ENCODE measurements at regions not wholly inside any gene's neighbourhood (a gene's known extent, or its start where the extent isn't known, plus 50 kb on each side); places are given as distances from the start of the nearest gene placed in this dataset.

DNA sequence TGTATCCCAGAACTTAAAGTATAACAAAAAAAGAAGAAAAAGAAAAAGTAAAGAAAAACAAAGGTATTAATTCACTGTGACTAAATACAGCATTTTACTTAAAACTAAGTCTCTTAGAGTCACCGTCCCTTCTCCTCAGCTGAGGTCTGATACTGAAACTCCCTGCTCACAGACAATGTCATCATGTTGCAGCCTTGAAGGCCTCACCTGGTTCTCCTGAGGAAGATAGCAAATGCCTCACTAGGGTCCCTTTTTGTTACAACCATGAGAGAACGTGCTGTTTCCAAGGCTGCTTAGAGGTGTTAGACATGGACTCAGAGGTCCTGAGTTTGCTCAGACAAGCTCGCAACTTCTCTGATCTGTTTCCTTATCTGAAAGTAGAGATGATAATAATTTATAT, 357.2 kb downstream of the MTRR start:
- TF ChIP-seq NR3C1 (CRISPR knock-in tag; conservative IDR thresholded peaks at IDR 0.05; ENCODE audit: low read depth) (no peak), ZNF232 (CRISPR knock-in tag; IDR thresholded peaks at IDR 0.05) (no peak), ZNF263 (CRISPR knock-in tag; IDR thresholded peaks at IDR 0.05; ENCODE audit: low read depth) (no peak), TCF7 (CRISPR knock-in tag; IDR thresholded peaks at IDR 0.05; ENCODE audit: low read depth) (no peak), CREB1 (CRISPR knock-in tag; IDR thresholded peaks at IDR 0.05) (no peak), ESRRA (CRISPR knock-in tag; IDR thresholded peaks at IDR 0.05; ENCODE audit: borderline replicate concordance) (no peak)
- TF ChIP-seq, protein P1, sequence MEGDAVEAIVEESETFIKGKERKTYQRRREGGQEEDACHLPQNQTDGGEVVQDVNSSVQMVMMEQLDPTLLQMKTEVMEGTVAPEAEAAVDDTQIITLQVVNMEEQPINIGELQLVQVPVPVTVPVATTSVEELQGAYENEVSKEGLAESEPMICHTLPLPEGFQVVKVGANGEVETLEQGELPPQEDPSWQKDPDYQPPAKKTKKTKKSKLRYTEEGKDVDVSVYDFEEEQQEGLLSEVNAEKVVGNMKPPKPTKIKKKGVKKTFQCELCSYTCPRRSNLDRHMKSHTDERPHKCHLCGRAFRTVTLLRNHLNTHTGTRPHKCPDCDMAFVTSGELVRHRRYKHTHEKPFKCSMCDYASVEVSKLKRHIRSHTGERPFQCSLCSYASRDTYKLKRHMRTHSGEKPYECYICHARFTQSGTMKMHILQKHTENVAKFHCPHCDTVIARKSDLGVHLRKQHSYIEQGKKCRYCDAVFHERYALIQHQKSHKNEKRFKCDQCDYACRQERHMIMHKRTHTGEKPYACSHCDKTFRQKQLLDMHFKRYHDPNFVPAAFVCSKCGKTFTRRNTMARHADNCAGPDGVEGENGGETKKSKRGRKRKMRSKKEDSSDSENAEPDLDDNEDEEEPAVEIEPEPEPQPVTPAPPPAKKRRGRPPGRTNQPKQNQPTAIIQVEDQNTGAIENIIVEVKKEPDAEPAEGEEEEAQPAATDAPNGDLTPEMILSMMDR (IDR thresholded peaks at IDR 0.05), result no peak
- TF ChIP-seq, protein P2, sequence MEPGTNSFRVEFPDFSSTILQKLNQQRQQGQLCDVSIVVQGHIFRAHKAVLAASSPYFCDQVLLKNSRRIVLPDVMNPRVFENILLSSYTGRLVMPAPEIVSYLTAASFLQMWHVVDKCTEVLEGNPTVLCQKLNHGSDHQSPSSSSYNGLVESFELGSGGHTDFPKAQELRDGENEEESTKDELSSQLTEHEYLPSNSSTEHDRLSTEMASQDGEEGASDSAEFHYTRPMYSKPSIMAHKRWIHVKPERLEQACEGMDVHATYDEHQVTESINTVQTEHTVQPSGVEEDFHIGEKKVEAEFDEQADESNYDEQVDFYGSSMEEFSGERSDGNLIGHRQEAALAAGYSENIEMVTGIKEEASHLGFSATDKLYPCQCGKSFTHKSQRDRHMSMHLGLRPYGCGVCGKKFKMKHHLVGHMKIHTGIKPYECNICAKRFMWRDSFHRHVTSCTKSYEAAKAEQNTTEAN (CRISPR knock-in tag; IDR thresholded peaks at IDR 0.05), result no peak
- TF ChIP-seq, protein P3, sequence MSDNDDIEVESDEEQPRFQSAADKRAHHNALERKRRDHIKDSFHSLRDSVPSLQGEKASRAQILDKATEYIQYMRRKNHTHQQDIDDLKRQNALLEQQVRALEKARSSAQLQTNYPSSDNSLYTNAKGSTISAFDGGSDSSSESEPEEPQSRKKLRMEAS (CRISPR knock-in tag; IDR thresholded peaks at IDR 0.05), result no peak
- TF ChIP-seq, protein P4, sequence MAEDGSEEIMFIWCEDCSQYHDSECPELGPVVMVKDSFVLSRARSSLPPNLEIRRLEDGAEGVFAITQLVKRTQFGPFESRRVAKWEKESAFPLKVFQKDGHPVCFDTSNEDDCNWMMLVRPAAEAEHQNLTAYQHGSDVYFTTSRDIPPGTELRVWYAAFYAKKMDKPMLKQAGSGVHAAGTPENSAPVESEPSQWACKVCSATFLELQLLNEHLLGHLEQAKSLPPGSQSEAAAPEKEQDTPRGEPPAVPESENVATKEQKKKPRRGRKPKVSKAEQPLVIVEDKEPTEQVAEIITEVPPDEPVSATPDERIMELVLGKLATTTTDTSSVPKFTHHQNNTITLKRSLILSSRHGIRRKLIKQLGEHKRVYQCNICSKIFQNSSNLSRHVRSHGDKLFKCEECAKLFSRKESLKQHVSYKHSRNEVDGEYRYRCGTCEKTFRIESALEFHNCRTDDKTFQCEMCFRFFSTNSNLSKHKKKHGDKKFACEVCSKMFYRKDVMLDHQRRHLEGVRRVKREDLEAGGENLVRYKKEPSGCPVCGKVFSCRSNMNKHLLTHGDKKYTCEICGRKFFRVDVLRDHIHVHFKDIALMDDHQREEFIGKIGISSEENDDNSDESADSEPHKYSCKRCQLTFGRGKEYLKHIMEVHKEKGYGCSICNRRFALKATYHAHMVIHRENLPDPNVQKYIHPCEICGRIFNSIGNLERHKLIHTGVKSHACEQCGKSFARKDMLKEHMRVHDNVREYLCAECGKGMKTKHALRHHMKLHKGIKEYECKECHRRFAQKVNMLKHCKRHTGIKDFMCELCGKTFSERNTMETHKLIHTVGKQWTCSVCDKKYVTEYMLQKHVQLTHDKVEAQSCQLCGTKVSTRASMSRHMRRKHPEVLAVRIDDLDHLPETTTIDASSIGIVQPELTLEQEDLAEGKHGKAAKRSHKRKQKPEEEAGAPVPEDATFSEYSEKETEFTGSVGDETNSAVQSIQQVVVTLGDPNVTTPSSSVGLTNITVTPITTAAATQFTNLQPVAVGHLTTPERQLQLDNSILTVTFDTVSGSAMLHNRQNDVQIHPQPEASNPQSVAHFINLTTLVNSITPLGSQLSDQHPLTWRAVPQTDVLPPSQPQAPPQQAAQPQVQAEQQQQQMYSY (CRISPR knock-in tag; IDR thresholded peaks at IDR 0.05), result no peak
- TF ChIP-seq, protein P5, sequence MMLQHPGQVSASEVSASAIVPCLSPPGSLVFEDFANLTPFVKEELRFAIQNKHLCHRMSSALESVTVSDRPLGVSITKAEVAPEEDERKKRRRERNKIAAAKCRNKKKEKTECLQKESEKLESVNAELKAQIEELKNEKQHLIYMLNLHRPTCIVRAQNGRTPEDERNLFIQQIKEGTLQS (CRISPR knock-in tag; conservative IDR thresholded peaks at IDR 0.05), result no peak
